ENCODE measurements at regions not wholly inside any gene's neighbourhood (a gene's known extent, or its start where the extent isn't known, plus 50 kb on each side); places are given as distances from the start of the nearest gene placed in this dataset.

GRCh38 chr3:168442502-168442901 is 346.8 kb upstream of the GOLIM4 start:
- TF ChIP-seq NFIB (CRISPR knock-in tag; IDR thresholded peaks at IDR 0.05; ENCODE audit: borderline replicate concordance) (no peak), ZSCAN25 (CRISPR knock-in tag; IDR thresholded peaks at IDR 0.05) (no peak), ZNF709 (CRISPR knock-in tag; IDR thresholded peaks at IDR 0.05) (no peak), MEIS2 (CRISPR knock-in tag; IDR thresholded peaks at IDR 0.05) (no peak), KLF9 (CRISPR knock-in tag; IDR thresholded peaks at IDR 0.05; ENCODE audit: low read depth) (no peak)
